Natural killer cell treated with Interleukin-12 subunit alpha and Interleukin-12 subunit beta and Interleukin-15 and Interleukin-18, amount 100 ng/mL, for 72 hours (primary cell): ENCODE measurements at regions not wholly inside any gene's neighbourhood (a gene's known extent, or its start where the extent isn't known, plus 50 kb on each side); places are given as distances from the start of the nearest gene placed in this dataset.
"Not testable (repeated sequence)": the region's sequence is repeated elsewhere in the genome, so short reads cannot be mapped to it uniquely, and the experiment has no call there.

ENCODE experiments used
- ATAC-seq, 2 donors: fragments of 150-1000 bp; cut with Tn5 transposase in 1 of 2; sonication (Bioruptor Pico), chemical (Tn5 transposase) in 1 of 2; 2 replicates each; pipeline ENCODE4 v1.10.0; 2021
- DNase-seq: peaks from one replicate; pipeline ENCODE4 v3.0.0; 2022; ENCODE audit warnings: low spot score
- H3K27ac Mint-ChIP-seq, 2 donors: 1 replicate in 1 of 2; 2 replicates in 1 of 2; pipeline ENCODE4 v1.8.0; 2022; ENCODE audit warnings: mixed read lengths in 2 of 2, mild to moderate bottlenecking in 1 of 2, moderate library complexity in 1 of 2
- H3K27me3 Mint-ChIP-seq, 2 donors: 1 replicate in 1 of 2; 2 replicates in 1 of 2; pipeline ENCODE4 v1.8.0; 2022; ENCODE audit warnings: mixed read lengths in 2 of 2
- H3K36me3 Mint-ChIP-seq: one replicate; pipeline ENCODE4 v1.8.0; 2022; ENCODE audit warnings: mixed read lengths
- H3K4me1 Mint-ChIP-seq, 2 donors: 1 replicate in 1 of 2; 2 replicates in 1 of 2; pipeline ENCODE4 v1.8.0; 2022; ENCODE audit warnings: low read depth in 2 of 2, mixed read lengths in 2 of 2, mild to moderate bottlenecking in 1 of 2
- H3K4me3 Mint-ChIP-seq: one replicate; pipeline ENCODE4 v1.8.0; 2022; ENCODE audit warnings: mixed read lengths
- H3K9me3 Mint-ChIP-seq: 2 replicates; pipeline ENCODE4 v1.8.0; 2022; ENCODE audit warnings: mixed read lengths

- no peak overlapping the region for H3K4me3 Mint-ChIP-seq
- H3K36me3 Mint-ChIP-seq = no peaks in the 10 kb centered on the region
- ATAC-seq = no peak
- DNase-seq = peak; percentile 52
- H3K4me1 Mint-ChIP-seq = no peaks in the 10 kb centered on the region
- no peaks in the 10 kb centered on the region for H3K9me3 Mint-ChIP-seq
- peaks cover 14% of the 10 kb centered on the region in 2 donors for H3K27me3 Mint-ChIP-seq
- no peak overlapping the region for H3K27ac Mint-ChIP-seq
Observed at GRCh38 chr14:105881021-105881930, 354.9 kb downstream of the TMEM121 start.

GRCh38 chr14:105882011-105882410 lies 355.6 kb downstream of the TMEM121 start:
- not testable (repeated sequence) for H3K27ac Mint-ChIP-seq, H3K36me3 Mint-ChIP-seq, H3K4me1 Mint-ChIP-seq, H3K27me3 Mint-ChIP-seq, H3K4me3 Mint-ChIP-seq, H3K9me3 Mint-ChIP-seq, ATAC-seq
- DNase-seq = peak; percentile 15

- Mint-ChIP-seq H3K27me3 (peaks cover 1 to 5% of the 10 kb centered on the region in 2 donors), H3K9me3 (no peaks in the 10 kb centered on the region), H3K4me3 (no peak overlapping the region), H3K27ac (no peak overlapping the region), H3K36me3 (no peaks in the 10 kb centered on the region), H3K4me1 (no peaks in the 10 kb centered on the region)
- peak; percentile 38 for DNase-seq
- no peak for ATAC-seq
Observed at GRCh38 chr14:105882626-105883025, 356.2 kb downstream of the TMEM121 start.

DNA sequence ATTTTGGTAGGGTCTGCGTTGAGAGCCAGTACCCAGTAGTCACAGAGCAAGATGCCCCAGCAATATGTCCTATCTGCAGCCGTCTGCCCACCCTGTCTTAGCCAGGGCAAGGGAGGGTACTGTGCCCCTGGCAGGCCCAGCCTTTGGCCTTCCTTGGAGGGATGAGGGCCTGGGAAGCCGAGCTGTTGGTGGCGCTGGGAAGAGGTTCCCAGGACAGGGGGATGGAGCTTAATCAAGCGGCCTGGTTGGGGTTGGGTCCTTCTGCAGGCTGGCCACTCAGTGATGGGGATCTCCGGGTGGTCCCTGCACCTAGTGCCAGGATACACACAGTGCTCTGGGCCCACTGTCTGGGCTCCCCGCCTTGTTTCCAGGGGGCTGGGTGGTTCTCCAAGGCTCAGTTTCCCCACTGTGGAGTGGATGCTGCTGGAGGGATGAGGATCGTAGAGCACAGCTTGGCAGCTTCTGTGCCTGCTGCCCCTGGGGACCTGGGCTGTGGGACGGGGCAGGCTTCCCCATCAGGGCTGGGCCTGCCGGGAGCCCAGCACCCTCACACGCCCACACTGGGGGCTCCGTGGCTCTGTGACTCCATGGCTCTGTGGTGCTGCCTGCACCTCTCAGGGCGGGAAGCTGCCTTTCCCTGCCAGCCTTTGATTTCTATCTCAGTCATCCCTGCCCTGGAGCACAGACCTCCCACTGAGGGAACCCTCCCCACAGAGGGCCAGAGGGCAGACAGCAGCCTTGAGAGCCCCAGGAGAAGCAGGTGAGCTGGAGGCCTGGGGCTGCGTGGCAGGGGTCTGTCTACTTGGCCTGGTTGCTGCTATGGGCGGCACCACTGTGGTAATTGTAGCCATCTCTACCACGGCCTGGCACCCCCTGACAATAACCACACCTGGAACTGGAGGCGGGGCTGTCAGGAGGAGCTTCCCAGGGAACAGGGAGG lies 357.0 kb downstream of the TMEM121 start:
- Mint-ChIP-seq H3K27me3 (peaks cover 0 to 9% of the 10 kb centered on the region in 2 donors), H3K36me3 (no peaks in the 10 kb centered on the region), H3K4me1 (peaks cover 0 to 3% of the 10 kb centered on the region in 2 donors), H3K9me3 (no peaks in the 10 kb centered on the region), H3K27ac (no peak overlapping the region), H3K4me3 (no peak overlapping the region)
- DNase-seq (peak; percentile 54), ATAC-seq (no peak)

- peaks cover 0 to 11% of the 10 kb centered on the region in 2 donors for H3K27me3 Mint-ChIP-seq
- ATAC-seq, H3K4me3 Mint-ChIP-seq, H3K4me1 Mint-ChIP-seq, H3K9me3 Mint-ChIP-seq, H3K27ac Mint-ChIP-seq, H3K36me3 Mint-ChIP-seq: not testable (repeated sequence)
- DNase-seq = peak; percentile 29
Observed at GRCh38 chr14:105884192-105884807, 357.9 kb downstream of the TMEM121 start.

DNA sequence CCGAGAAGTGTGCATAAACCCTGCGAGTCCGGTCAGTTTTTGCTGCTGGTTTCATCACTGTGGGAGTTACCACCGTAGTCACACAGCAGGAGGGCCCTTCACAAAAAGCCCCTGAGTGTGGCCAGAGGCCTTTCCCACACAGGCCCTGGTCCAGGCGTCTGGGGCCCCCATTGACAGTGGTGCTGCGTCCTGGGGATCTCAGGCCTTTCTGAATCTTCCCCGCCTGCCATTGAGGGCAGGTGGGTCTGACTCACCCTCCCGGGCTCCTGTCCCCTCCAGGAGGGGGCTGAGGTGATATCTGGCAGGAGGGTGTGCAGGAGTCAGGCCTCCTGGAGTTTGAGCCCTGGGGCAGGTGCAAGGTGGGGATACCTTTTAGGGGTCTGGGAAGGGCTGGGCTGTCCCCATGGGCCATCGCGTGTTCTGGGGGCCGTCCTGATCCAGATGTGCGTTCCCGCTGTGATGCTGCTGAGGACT lies 358.5 kb downstream of the TMEM121 start:
- H3K36me3 Mint-ChIP-seq = no peaks in the 10 kb centered on the region
- H3K4me3 Mint-ChIP-seq = no peak overlapping the region
- no peak for ATAC-seq
- peak; percentile 42 for DNase-seq
- H3K27me3 Mint-ChIP-seq = peaks cover 0 to 13% of the 10 kb centered on the region in 2 donors
- H3K27ac Mint-ChIP-seq = no peak overlapping the region
- H3K9me3 Mint-ChIP-seq = no peaks in the 10 kb centered on the region
- peaks cover 0 to 3% of the 10 kb centered on the region in 2 donors for H3K4me1 Mint-ChIP-seq

GRCh38 chr14:105885561-105886320 lies 359.4 kb downstream of the TMEM121 start:
- no peak overlapping the region for H3K4me3 Mint-ChIP-seq
- H3K36me3 Mint-ChIP-seq = no peaks in the 10 kb centered on the region
- no peak overlapping the region for H3K27ac Mint-ChIP-seq
- H3K9me3 Mint-ChIP-seq = no peaks in the 10 kb centered on the region
- peak; percentile 56 for DNase-seq
- peaks cover 0 to 3% of the 10 kb centered on the region in 2 donors for H3K4me1 Mint-ChIP-seq
- H3K27me3 Mint-ChIP-seq = peaks cover 0 to 13% of the 10 kb centered on the region in 2 donors
- no peak for ATAC-seq

GRCh38 chr14:105886791-105887191 lies 360.4 kb downstream of the TMEM121 start:
- H3K4me1 Mint-ChIP-seq, H3K27ac Mint-ChIP-seq, H3K36me3 Mint-ChIP-seq, ATAC-seq, H3K9me3 Mint-ChIP-seq, H3K4me3 Mint-ChIP-seq: not testable (repeated sequence)
- DNase-seq = peak; percentile 51
- H3K27me3 Mint-ChIP-seq = peaks cover 0 to 13% of the 10 kb centered on the region in 2 donors

DNA sequence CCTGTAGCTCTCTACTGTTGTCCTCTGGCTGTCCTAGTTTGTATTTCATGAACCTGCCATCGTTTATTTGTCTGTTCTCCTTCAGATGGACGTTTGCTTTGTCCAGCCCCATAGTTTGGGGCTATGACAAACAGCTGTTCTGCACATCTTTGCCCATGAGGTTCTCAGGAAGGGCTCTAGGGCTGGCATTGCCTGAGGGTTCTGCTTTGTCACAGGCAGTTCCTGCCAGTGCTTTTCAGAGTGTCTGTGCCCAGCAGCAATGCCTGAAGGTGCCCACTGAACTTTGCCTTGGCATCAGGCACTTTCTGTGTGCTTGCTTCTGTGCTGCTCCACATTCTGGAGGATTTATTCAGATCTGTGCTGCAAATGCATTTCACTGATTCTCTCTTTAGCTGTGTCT lies 361.3 kb downstream of the TMEM121 start:
- no peak overlapping the region for H3K4me3 Mint-ChIP-seq
- peaks cover 0 to 3% of the 10 kb centered on the region in 2 donors for H3K4me1 Mint-ChIP-seq
- no peak overlapping the region for H3K27ac Mint-ChIP-seq
- no peaks in the 10 kb centered on the region for H3K36me3 Mint-ChIP-seq
- DNase-seq (peak; percentile 15), ATAC-seq (no peak)
- H3K9me3 Mint-ChIP-seq = no peaks in the 10 kb centered on the region
- peaks cover 0 to 13% of the 10 kb centered on the region in 2 donors for H3K27me3 Mint-ChIP-seq

DNA sequence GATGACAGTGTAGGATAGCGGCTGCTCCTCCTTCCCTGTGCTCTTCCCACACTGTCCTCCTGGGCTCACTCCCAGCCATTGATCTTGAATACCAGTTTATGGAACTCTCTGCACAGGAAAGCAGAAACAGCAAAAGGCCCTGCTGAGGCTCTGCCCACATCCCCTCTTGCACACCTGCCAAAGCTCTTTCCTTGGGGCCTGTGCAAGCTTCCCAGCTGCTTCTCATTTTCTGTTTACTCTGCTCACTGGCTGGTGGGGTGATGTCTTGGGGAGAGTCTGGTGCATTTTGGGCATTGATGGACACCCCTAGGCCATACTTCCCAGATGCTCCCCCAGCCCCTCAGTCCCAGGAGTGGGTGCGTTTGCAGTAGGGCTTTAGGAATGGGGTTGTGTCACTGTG lies 361.8 kb downstream of the TMEM121 start:
- ATAC-seq (no peak), DNase-seq (peak; percentile 28)
- Mint-ChIP-seq H3K4me3 (no peak overlapping the region), H3K9me3 (no peaks in the 10 kb centered on the region), H3K36me3 (no peaks in the 10 kb centered on the region), H3K27ac (no peak overlapping the region), H3K27me3 (peaks cover 0 to 13% of the 10 kb centered on the region in 2 donors), H3K4me1 (peaks cover 0 to 3% of the 10 kb centered on the region in 2 donors)

DNA sequence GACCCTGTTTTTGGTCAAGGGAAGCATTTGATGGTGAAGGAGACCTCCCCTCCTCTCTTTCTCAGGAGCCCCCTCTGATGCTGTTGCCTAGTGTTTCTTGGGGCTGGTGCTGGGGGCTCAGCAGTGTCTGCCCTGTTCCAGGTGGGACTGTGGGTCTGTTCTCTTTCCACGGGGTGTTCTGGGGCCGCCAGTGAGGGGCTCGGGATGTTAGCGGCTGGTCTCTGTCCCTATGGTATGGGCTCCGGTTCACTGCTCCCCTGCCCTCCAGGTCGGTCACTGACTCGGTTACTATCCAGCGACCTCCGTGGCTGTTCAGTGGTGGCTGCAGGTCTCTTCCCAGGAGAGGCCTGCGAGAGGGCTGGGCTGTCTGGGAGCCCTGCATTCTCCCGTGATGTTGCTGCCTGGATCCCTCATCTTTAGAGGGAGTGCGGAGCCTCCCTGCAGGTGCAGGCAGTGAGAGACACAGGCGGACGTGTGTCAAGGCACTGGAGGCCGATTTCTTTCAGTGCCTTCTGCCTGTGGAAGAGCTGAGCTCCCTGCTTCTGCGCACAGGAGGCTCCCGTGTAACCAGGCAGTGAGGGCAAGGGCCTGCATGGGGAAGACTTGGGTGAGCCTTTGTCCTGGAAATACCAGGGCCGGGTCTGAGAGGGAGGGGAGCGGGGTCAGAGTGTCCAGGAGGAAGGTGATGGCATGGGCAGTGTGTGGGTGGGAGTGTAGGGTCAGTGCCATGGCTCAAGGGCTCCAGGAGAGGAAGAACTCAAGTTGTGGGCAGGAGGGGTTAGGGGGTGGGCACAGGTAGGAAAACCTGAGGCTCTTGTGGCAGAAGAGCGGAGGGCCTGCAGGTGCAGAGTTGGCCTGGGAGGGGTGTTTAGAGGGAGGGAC lies 362.6 kb downstream of the TMEM121 start:
- Mint-ChIP-seq H3K9me3 (no peaks in the 10 kb centered on the region), H3K4me1 (peaks cover 0 to 3% of the 10 kb centered on the region in 2 donors), H3K4me3 (no peak overlapping the region), H3K27me3 (peaks cover 0 to 13% of the 10 kb centered on the region in 2 donors), H3K36me3 (no peaks in the 10 kb centered on the region), H3K27ac (no peak overlapping the region)
- DNase-seq (peak; percentile 59), ATAC-seq (no peak)
